ENCODE measurements at regions not wholly inside any gene's neighbourhood (a gene's known extent, or its start where the extent isn't known, plus 50 kb on each side); places are given as distances from the start of the nearest gene placed in this dataset.

DNA sequence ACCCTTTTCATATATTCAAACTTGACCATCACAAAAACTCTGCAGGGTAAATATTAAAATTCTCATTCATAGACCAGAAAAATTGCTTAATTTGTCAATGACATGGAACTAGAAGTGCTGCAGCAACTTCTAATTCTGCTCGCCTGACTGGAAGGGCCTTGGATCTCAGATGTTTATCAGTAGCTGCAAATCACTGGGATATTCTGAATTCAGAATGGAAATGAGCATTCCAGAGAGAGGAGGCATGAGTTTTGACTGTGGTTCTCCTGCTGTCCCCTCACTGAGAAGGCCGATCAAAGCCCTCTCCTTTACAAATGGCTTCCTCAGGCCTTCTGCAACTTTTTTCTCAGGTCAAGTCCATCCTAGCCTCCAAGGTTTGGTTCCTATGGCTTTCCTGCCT lies 171.3 kb upstream of the FAM78B start:
- FAIRE-seq: no peak
- TF ChIP-seq PAX5 (IDR thresholded peaks at IDR 0.05; ENCODE audit: insufficient read depth, low read length, severe bottlenecking): no peak
- no peak for TF ChIP-seq TAF1 (IDR thresholded peaks at IDR 0.05; ENCODE audit: low read depth, low read length)
- TF ChIP-seq POU2F2 (IDR thresholded peaks at IDR 0.05; ENCODE audit: low read depth, low read length): no peak
- no peak for TF ChIP-seq POLR2AphosphoS5 (IDR thresholded peaks at IDR 0.05; ENCODE audit: low read depth, low read length)
- no peak for TF ChIP-seq POLR2A (IDR thresholded peaks at IDR 0.05; ENCODE audit: low read depth, low read length)
- no peak for TF ChIP-seq SPI1 (IDR thresholded peaks at IDR 0.05; ENCODE audit: low read depth, low read length)
- no peak for DNase-seq (ENCODE audit: insufficient read length, low spot score)

DNA sequence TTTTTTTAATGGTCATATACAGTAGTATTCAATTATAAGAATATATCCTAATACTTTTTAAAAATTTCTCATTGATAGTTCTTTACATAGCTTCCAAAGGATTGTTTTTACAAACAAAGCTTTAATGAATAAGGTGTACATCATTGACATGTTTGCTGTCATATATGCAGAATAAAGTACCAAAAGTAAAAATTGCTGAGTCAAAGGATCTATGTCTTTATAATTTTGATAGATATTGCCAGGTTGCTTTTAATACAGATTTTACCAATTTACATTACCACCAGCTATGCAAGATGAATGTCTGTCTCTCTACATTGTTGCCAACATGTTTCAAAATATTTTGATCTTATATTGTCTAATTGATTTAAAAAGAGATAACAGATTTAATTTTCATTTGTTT lies 173.9 kb upstream of the FAM78B start:
- FAIRE-seq (no peak), DNase-seq (ENCODE audit: insufficient read length, low spot score) (no peak)
- TF ChIP-seq POLR2A (IDR thresholded peaks at IDR 0.05; ENCODE audit: low read depth, low read length) (no peak), TAF1 (IDR thresholded peaks at IDR 0.05; ENCODE audit: low read depth, low read length) (no peak), PAX5 (IDR thresholded peaks at IDR 0.05; ENCODE audit: insufficient read depth, low read length, severe bottlenecking) (no peak), POU2F2 (IDR thresholded peaks at IDR 0.05; ENCODE audit: low read depth, low read length) (no peak), POLR2AphosphoS5 (IDR thresholded peaks at IDR 0.05; ENCODE audit: low read depth, low read length) (no peak), SPI1 (IDR thresholded peaks at IDR 0.05; ENCODE audit: low read depth, low read length) (no peak)

DNA sequence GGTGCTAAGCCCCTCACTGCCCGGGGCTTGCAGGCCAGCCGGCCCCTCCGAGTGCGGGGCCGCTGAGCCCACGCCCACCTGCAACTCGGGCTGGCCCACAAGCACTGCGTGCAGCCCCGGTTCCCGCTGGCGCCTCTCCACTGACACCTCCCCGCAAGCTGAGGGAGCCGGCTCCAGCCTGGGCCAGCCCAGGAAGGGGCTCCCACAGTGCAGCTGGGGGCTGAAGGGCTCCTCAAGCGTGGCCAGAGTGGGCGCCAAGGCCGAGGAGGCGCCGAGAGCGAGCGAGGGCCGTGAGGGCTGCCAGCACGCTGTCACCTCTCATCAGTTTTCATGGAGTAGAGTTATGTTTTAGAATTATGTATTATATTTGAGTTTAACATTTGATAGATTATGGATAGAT lies 176.5 kb upstream of the FAM78B start:
- TF ChIP-seq SPI1 (IDR thresholded peaks at IDR 0.05; ENCODE audit: low read depth, low read length) (no peak), POLR2A (IDR thresholded peaks at IDR 0.05; ENCODE audit: low read depth, low read length) (no peak), POU2F2 (IDR thresholded peaks at IDR 0.05; ENCODE audit: low read depth, low read length) (no peak), POLR2AphosphoS5 (IDR thresholded peaks at IDR 0.05; ENCODE audit: low read depth, low read length) (no peak), TAF1 (IDR thresholded peaks at IDR 0.05; ENCODE audit: low read depth, low read length) (no peak), PAX5 (IDR thresholded peaks at IDR 0.05; ENCODE audit: insufficient read depth, low read length, severe bottlenecking) (no peak)
- DNase-seq (ENCODE audit: insufficient read length, low spot score) (no peak), FAIRE-seq (no peak)

DNA sequence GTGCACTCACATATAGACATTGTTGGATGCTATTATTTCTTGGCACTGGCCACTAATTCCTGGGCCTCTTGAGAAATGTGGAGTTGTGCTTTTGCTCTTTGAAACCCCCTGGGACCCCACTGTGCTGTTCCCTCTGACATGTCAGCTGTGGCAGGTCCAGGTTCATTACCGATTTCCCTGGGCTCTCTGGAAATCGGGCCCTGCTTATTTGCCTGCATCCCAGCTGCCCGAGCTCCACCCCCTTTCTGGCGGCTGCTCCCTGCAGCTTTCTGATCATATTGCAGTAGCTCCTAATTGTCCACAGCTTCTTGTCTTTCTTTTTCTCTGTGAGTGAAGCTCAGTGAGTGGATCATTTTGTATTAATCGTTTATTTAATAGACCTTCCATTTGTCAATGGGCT lies 183.7 kb upstream of the FAM78B start:
- TF ChIP-seq PAX5 (IDR thresholded peaks at IDR 0.05; ENCODE audit: insufficient read depth, low read length, severe bottlenecking) (no peak), POLR2AphosphoS5 (IDR thresholded peaks at IDR 0.05; ENCODE audit: low read depth, low read length) (no peak), POU2F2 (IDR thresholded peaks at IDR 0.05; ENCODE audit: low read depth, low read length) (no peak)
- DNase-seq (ENCODE audit: insufficient read length, low spot score): no peak
- FAIRE-seq: no peak

DNA sequence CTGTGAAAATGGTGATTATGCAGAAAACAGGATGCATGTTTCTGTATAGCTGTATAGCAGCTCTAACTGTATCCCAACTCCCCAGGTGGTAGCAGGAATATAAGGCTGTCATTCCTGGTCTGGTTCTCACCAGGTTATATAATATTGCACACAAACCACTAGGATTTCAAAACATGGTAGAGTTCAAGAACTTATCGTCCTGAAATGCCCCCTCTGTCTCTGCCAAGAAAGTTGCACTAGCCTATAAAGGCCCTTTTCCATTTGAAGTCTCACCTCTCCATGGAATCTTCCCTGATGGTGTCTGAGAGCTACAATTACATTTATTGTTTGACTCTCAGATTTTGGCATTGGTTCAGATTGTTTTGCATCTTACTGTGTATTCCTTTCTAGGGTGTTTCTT lies 184.9 kb upstream of the FAM78B start:
- DNase-seq (ENCODE audit: insufficient read length, low spot score): no peak
- no peak for TF ChIP-seq POLR2A (IDR thresholded peaks at IDR 0.05; ENCODE audit: low read depth, low read length)
- no peak for TF ChIP-seq PAX5 (IDR thresholded peaks at IDR 0.05; ENCODE audit: insufficient read depth, low read length, severe bottlenecking)
- TF ChIP-seq POU2F2 (IDR thresholded peaks at IDR 0.05; ENCODE audit: low read depth, low read length): no peak
- FAIRE-seq: no peak

DNA sequence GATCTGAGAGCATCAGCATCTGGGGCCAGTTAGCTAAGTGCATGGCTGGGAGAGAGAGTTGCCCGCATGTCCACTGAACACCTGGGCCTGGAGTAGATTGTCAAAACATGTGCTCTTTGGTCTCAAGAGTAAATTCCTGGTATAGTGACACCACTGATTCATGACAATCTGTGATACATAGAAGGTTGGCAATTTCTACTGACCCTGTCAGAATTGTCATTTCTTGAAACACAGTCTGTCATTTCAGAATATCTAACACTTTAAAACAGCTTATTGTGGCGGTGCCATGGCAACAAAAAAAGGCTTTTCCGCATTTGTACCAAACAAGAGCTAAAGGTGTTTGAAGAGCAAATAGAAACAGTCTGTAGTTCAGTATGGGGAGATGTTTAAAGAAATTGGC lies 186.4 kb upstream of the FAM78B start:
- FAIRE-seq (no peak), DNase-seq (ENCODE audit: insufficient read length, low spot score) (no peak)
- TF ChIP-seq POU2F2 (IDR thresholded peaks at IDR 0.05; ENCODE audit: low read depth, low read length) (no peak), TAF1 (IDR thresholded peaks at IDR 0.05; ENCODE audit: low read depth, low read length) (no peak), POLR2A (IDR thresholded peaks at IDR 0.05; ENCODE audit: low read depth, low read length) (no peak), POLR2AphosphoS5 (IDR thresholded peaks at IDR 0.05; ENCODE audit: low read depth, low read length) (no peak), PAX5 (IDR thresholded peaks at IDR 0.05; ENCODE audit: insufficient read depth, low read length, severe bottlenecking) (no peak), SPI1 (IDR thresholded peaks at IDR 0.05; ENCODE audit: low read depth, low read length) (no peak)

DNA sequence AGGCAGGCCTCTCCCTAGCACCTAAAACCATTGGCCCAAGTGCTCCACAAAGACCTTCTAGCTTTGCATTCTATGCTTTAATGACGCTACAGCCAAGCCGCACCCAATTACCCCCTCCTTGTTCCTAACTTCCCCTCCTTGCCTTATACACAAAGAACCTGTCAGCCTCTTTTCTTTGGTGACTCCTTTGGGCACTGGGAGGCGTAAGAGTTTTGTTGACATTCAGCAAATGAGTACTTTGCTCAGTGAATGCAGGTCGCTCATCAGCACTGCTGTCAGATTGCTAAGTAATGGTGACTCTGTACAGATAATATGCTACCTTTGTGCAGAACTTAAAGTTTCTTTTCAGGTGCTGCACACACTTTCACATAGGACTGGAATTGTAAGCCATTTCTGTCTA lies 187.6 kb upstream of the FAM78B start:
- TF ChIP-seq TAF1 (IDR thresholded peaks at IDR 0.05; ENCODE audit: low read depth, low read length): no peak
- no peak for TF ChIP-seq POLR2AphosphoS5 (IDR thresholded peaks at IDR 0.05; ENCODE audit: low read depth, low read length)
- no peak for TF ChIP-seq POU2F2 (IDR thresholded peaks at IDR 0.05; ENCODE audit: low read depth, low read length)
- no peak for TF ChIP-seq SPI1 (IDR thresholded peaks at IDR 0.05; ENCODE audit: low read depth, low read length)
- FAIRE-seq (no peak), DNase-seq (ENCODE audit: insufficient read length, low spot score) (no peak)

DNA sequence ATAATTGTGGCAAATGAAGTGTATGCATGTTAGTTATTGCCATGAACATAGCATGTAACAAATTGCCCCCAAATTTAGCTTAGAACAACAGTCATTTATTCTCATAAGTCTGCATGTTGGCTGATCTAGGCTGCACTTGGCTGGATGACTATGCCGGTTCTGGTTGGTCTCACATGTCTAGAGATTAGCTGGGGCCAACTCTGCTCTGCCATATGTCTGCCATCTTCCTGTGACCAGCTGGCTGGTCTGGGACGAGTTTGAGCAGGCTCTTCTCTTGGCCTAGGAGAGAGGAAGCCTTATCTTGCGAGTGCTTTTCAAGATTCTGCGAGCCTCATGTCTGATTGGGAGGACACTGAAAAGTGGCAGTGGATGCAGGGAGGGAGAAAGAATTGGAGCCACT lies 198.3 kb upstream of the FAM78B start:
- no peak for TF ChIP-seq SPI1 (IDR thresholded peaks at IDR 0.05; ENCODE audit: low read depth, low read length)
- TF ChIP-seq POLR2AphosphoS5 (IDR thresholded peaks at IDR 0.05; ENCODE audit: low read depth, low read length): no peak
- TF ChIP-seq PAX5 (IDR thresholded peaks at IDR 0.05; ENCODE audit: insufficient read depth, low read length, severe bottlenecking): no peak
- TF ChIP-seq POU2F2 (IDR thresholded peaks at IDR 0.05; ENCODE audit: low read depth, low read length): no peak
- TF ChIP-seq POLR2A (IDR thresholded peaks at IDR 0.05; ENCODE audit: low read depth, low read length): no peak
- TF ChIP-seq TAF1 (IDR thresholded peaks at IDR 0.05; ENCODE audit: low read depth, low read length): no peak
- FAIRE-seq (no peak), DNase-seq (ENCODE audit: insufficient read length, low spot score) (no peak)

DNA sequence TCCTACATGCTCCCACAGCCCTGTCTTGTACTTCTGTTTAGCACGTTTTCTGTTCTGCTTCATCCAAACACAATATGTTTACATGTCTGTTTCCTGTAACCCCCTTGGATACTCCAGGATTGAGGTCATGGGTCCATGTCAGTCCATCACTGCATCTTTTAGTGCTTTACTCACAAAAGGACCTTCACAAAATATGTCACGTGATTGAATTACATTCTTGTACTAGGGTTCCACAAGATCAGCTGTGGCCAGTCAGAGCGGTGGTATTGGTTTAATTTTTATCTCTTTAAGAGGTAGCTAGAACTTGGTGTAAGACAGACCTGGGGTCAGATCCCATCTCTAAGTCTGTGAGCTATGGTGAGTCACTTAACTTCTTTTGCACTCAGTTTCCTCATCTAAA lies 201.2 kb upstream of the FAM78B start:
- no peak for DNase-seq (ENCODE audit: insufficient read length, low spot score)
- no peak for FAIRE-seq
- no peak for TF ChIP-seq POLR2A (IDR thresholded peaks at IDR 0.05; ENCODE audit: low read depth, low read length)

DNA sequence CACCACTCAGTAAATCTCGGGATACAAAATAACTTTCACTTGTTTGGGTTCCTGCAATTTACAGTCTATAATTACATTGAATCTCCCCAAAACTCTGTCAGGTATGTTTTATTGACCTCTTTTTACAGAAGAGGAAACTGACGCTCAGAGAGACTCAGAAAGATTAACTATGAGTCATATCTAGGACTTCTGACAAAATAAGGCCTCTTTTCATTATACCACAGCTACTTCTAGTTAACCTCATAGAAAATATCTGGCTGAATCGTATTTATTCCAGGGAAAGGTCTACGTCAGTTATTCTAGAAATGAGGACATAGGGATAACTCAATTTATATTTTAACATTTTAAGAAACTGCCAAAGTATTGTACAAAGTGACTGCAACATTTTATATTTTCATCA lies 211.1 kb upstream of the FAM78B start:
- TF ChIP-seq POLR2AphosphoS5 (IDR thresholded peaks at IDR 0.05; ENCODE audit: low read depth, low read length): no peak
- TF ChIP-seq SPI1 (IDR thresholded peaks at IDR 0.05; ENCODE audit: low read depth, low read length): no peak
- no peak for TF ChIP-seq POU2F2 (IDR thresholded peaks at IDR 0.05; ENCODE audit: low read depth, low read length)
- TF ChIP-seq TAF1 (IDR thresholded peaks at IDR 0.05; ENCODE audit: low read depth, low read length): no peak
- no peak for TF ChIP-seq PAX5 (IDR thresholded peaks at IDR 0.05; ENCODE audit: insufficient read depth, low read length, severe bottlenecking)
- no peak for TF ChIP-seq POLR2A (IDR thresholded peaks at IDR 0.05; ENCODE audit: low read depth, low read length)
- no peak for DNase-seq (ENCODE audit: insufficient read length, low spot score)
- no peak for FAIRE-seq

DNA sequence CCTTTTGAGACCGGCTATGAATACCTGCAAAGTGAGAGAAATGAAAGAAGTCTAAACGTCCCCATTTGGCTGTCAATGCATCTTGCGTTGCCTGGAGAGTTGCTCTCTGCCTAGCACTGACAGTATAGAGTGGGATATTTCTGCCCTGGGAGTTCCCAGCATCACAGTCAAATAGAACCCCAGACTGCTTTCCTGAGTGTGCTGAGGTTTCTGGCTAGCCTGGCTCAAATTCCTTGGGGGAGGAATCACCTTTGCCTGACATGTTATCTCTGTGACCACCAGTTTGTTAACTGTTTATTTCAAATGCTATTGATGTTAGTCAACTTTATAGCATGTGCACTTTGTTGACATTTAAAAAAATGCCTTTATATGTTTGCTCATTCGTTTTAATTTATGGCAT lies 212.0 kb upstream of the FAM78B start:
- TF ChIP-seq TAF1 (IDR thresholded peaks at IDR 0.05; ENCODE audit: low read depth, low read length) (no peak), POU2F2 (IDR thresholded peaks at IDR 0.05; ENCODE audit: low read depth, low read length) (no peak), SPI1 (IDR thresholded peaks at IDR 0.05; ENCODE audit: low read depth, low read length) (no peak), POLR2AphosphoS5 (IDR thresholded peaks at IDR 0.05; ENCODE audit: low read depth, low read length) (no peak), PAX5 (IDR thresholded peaks at IDR 0.05; ENCODE audit: insufficient read depth, low read length, severe bottlenecking) (no peak)
- DNase-seq (ENCODE audit: insufficient read length, low spot score) (no peak), FAIRE-seq (no peak)
